GM12891 (cell line): ENCODE measurements at regions not wholly inside any gene's neighbourhood (a gene's known extent, or its start where the extent isn't known, plus 50 kb on each side); places are given as distances from the start of the nearest gene placed in this dataset.

ENCODE experiments used
- DNase-seq: peaks from one replicate; pipeline ENCODE4 v3.0.0; 2011; ENCODE audit warnings: low spot score; ENCODE audit not compliant: insufficient read length
- FAIRE-seq: peaks from 2 replicates; lab custom pipeline; 2011; peaks lifted over from hg19 to GRCh38; lab: Jason Lieb, UNC
- PAX5 ChIP-seq: IDR thresholded peaks from 2 replicates; pipeline ENCODE4 v1.6.1; 2011; ENCODE audit warnings: low read length, moderate library complexity, mild to moderate bottlenecking; ENCODE audit not compliant: insufficient read depth, severe bottlenecking
- POLR2A ChIP-seq: IDR thresholded peaks from 2 replicates; pipeline ENCODE4 v1.6.1; 2011; ENCODE audit warnings: low read depth, low read length, control low read depth
- POLR2AphosphoS5 ChIP-seq: IDR thresholded peaks from 2 replicates; pipeline ENCODE4 v1.6.1; 2011; ENCODE audit warnings: low read depth, low read length, control low read depth
- POU2F2 ChIP-seq: IDR thresholded peaks from 2 replicates; pipeline ENCODE4 v1.6.1; 2011; ENCODE audit warnings: low read depth, mild to moderate bottlenecking, control low read depth, low read length, moderate library complexity
- SPI1 ChIP-seq: IDR thresholded peaks from 2 replicates; pipeline ENCODE4 v1.6.1; 2011; ENCODE audit warnings: low read depth, low read length, control low read depth
- TAF1 ChIP-seq: IDR thresholded peaks from 2 replicates; pipeline ENCODE4 v1.6.1; 2011; ENCODE audit warnings: low read depth, low read length, control low read depth

DNA sequence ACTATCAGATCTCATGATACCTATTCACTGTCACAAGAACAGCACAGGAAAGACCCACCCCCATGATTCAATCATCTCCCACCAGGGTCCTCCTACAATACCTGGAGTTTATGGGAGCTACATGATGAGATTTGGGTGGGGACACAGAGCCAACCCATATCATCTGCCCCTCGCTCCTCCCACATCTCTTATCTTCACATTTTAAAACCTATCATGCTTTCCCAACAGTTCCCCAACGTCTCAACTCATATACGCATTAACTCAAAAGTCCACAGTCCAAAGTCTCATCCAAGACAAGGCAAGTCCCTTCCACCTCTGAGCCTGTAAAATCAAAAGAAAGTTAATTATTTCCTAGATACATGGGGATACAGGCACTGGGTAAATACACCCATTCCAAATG lies 1185.2 kb downstream of the PCDH7 start:
- FAIRE-seq (no peak), DNase-seq (no peak)
- TF ChIP-seq SPI1 (no peak), POLR2AphosphoS5 (no peak), PAX5 (no peak), POU2F2 (no peak), TAF1 (no peak), POLR2A (no peak)

DNA sequence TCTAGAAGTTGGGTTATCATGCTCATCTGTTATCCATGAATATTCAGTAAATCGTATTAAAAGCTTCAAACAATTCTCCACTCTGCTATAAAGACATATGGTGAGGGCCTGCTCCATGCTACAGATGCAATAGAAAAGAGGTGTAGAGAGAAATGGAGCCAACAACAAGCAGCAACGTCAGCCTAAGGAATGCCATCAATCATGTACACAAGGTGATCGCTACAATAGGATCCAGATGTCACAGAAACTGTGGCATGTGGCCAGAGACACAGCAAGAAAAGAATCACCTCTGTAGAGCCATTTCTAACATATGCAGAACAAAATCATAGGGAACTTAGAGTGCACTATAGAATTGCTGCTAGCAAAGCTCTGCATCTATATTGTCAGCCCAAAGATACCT lies 1188.1 kb downstream of the PCDH7 start:
- TF ChIP-seq POU2F2: no peak
- no peak for TF ChIP-seq SPI1
- TF ChIP-seq POLR2AphosphoS5: no peak
- TF ChIP-seq TAF1: no peak
- TF ChIP-seq PAX5: no peak
- TF ChIP-seq POLR2A: no peak

DNA sequence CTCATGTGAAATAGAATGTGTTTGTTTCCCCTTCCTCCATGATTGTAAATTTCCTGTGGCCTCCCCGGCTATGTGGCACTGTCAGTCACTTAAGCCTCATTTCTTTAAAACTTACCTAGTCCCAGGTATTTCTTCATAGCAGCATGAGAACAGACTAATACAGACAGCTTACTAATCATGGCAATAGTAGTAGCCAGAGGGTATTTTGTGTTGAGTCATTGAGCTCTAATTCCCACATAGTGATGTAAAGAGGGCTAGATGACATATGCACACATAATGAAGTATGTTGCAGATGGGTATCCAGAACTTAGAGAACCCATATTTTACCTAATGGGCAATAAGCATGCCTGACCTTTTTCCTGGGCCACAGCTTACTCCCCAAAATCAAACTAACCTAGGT lies 1197.2 kb downstream of the PCDH7 start:
- DNase-seq (no peak), FAIRE-seq (no peak)
- no peak for TF ChIP-seq POLR2A
- no peak for TF ChIP-seq POLR2AphosphoS5
- TF ChIP-seq POU2F2: no peak
- TF ChIP-seq SPI1: no peak
- TF ChIP-seq PAX5: no peak
- TF ChIP-seq TAF1: no peak

More for the DNA sequence above, 1188.1 kb downstream of the PCDH7 start:
- FAIRE-seq: no peak
- DNase-seq: no peak

DNA sequence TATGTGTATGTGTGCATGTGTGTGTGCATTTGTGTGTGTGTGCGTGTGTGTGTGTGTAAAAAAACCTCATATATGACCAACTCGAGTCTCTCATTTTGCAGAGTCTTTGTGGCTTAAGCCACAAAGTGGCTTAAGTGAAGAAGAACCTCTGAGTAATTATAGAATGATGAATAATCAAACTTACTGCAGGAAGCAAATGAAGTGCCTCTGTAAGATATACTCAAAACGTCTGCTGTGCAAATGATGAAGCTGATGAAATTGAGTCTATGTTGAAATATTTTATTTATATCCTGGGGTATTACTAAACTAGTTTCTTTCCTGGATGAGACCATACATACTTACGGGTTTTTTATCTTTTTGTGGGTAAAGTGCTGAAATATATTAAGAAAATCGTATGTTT lies 1198.7 kb downstream of the PCDH7 start:
- FAIRE-seq: no peak

DNA sequence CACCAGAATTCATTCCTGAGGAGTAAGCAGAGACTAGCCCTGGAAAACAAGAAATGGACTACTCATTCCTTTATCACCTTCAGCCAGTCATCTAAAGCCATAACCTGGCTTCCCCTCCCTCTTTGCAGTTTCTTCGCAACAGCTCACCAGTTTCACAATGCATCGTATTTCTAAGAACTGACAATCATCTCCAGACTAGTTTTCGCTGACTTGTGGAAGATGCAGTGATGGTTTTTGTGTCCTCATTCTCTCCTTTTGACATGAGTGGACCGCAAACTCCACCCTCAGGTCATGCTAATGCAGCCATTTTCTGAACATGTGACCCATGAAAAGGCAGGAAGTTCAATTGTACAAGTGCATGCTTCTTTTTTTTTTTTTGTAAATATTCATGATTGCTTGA lies 1203.5 kb downstream of the PCDH7 start:
- no peak for TF ChIP-seq PAX5
- TF ChIP-seq POLR2A: no peak
- TF ChIP-seq POU2F2: no peak
- TF ChIP-seq SPI1: no peak
- TF ChIP-seq POLR2AphosphoS5: no peak
- no peak for TF ChIP-seq TAF1
- FAIRE-seq: no peak
- DNase-seq: no peak

More for the DNA sequence above, 1198.7 kb downstream of the PCDH7 start:
- DNase-seq: no peak
- TF ChIP-seq POLR2AphosphoS5 (no peak), PAX5 (no peak), TAF1 (no peak), POU2F2 (no peak), SPI1 (no peak), POLR2A (no peak)

DNA sequence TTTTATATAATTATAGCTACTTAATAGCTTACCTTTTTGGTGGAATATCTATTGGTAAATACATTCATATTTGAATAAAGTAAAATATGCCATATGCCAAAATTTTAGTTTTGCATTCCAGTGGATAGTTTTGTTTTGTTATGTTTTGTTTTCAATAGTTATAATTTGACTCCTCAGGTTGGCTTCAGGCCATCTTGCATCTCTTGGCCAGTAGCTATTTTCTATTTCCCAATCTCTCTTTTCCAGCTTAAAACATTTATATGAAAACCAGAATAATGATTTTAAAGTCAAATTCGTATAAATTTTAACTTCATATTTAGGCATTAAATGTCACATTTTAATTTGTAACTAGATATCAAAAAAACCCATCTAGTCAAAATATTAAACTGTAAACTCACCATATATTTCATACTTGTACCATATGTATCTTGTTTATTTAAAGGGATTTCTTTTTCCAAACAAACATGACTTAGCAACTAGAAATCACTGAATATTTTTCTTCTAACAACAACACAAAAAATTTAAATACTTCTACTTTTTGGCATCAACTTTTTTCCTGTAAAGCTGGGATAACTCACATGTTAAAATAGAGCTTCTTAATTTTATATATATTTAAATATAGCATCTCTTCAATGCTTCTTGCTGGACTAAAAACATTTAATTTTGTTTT lies 1209.6 kb downstream of the PCDH7 start:
- no peak for FAIRE-seq

DNA sequence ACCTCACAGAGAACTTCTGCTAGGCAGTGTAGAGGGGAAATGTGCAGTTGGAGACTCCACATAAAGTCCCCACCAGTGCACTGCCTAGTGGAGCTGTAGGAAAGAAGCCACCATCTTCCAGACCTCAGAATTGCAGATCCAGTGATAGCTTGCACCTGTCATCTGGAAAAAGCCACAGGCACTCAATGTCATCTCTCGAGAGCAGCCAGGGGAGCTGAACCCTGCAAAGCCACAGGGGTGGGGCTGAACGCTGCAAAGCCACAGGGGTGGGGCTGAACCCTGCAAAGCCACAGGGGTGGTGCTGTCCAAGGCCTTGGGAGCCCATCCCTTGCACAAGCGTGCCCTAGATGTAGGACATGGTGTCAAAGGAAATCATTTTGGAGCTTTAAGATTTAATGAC lies 1226.3 kb downstream of the PCDH7 start:
- FAIRE-seq: no peak
- no peak for DNase-seq
- TF ChIP-seq POLR2A (no peak), POU2F2 (no peak), POLR2AphosphoS5 (no peak), SPI1 (no peak), PAX5 (no peak), TAF1 (no peak)

More for the DNA sequence above, 1209.6 kb downstream of the PCDH7 start:
- DNase-seq: no peak
- TF ChIP-seq SPI1 (no peak), POU2F2 (no peak), TAF1 (no peak), POLR2A (no peak), POLR2AphosphoS5 (no peak), PAX5 (no peak)

DNA sequence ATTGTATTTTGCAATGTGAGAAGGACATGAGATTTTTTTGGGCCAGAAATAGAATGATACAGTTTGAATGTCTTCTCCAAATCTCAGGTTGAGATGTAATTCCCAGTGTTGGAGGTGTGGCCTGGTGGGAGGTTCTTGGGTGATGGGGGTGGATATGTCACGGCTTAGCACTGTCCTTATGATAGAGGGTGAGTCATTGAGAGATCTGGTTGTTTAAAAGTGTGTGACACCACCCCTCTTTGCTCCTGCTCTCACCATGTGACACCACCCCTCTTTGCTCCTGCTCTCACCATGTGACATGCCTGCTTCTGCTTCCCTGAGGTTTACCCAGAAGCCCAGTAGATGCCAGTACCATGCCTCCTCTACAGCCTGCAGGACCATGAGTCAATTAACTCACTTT lies 1226.9 kb downstream of the PCDH7 start:
- no peak for FAIRE-seq

DNA sequence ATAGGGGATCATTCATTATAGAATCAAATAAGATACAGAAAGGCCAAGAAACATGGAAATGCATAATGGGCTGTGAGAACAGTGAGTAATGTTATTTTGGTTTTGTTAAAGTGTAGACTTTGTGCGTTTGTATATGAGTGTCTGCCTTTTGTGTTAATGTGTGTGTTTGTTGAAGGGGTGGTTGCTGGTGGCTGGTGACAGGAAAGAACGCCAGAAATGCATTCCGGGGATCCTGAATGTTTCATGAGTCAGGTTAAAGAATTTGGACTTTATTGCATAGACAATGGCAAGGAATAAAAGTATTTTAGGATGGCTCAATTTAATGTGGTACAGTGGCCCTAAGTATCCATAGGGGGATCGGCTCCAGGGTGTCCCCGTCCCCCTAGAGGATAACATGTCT lies 1228.9 kb downstream of the PCDH7 start:
- TF ChIP-seq POU2F2: no peak
- TF ChIP-seq PAX5: no peak
- TF ChIP-seq TAF1: no peak
- no peak for TF ChIP-seq POLR2AphosphoS5
- no peak for TF ChIP-seq POLR2A
- TF ChIP-seq SPI1: no peak

More for the DNA sequence above, 1226.9 kb downstream of the PCDH7 start:
- DNase-seq: no peak
- TF ChIP-seq POU2F2 (no peak), POLR2AphosphoS5 (no peak), POLR2A (no peak), SPI1 (no peak), PAX5 (no peak)

DNA sequence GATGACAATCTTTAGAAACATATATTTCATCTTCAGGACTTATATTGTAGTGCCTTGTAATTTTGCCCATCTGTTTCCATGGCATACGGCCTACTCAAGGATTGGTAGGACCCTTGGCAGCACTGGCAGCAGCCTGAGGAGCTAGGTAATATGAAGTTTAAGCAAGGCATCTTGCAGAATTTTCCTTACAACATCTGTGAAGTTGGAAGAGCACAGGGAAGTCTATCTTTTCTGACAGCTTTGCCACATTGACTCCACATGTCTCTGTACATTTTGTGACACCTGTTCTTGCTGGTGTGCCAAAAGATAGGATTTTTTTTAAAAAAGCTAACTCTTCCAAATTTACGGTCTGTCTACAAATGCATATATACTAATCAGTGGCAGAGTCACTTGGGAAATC lies 1235.2 kb downstream of the PCDH7 start:
- DNase-seq (no peak), FAIRE-seq (no peak)
- TF ChIP-seq SPI1: no peak

More for the DNA sequence above, 1228.9 kb downstream of the PCDH7 start:
- FAIRE-seq (no peak), DNase-seq (no peak)
